Keratinocyte (primary cell): ENCODE measurements at regions not wholly inside any gene's neighbourhood (a gene's known extent, or its start where the extent isn't known, plus 50 kb on each side); places are given as distances from the start of the nearest gene placed in this dataset.

Experiments
- DNase-seq: peaks from one replicate; pipeline ENCODE4 v3.0.0-alpha.2; 2011; ENCODE audit warnings: low read depth, missing footprints, low spot score
- FAIRE-seq: peaks from 2 replicates; lab custom pipeline; 2011; peaks lifted over from hg19 to GRCh38; lab: Jason Lieb, UNC
- H2AFZ ChIP-seq: 2 replicates; pipeline ENCODE4 v1.6.0; 2012; ENCODE audit warnings: low read length, control low read depth, inconsistent platforms; ENCODE audit not compliant: control insufficient read depth
- H3K27ac ChIP-seq: 2 replicates; pipeline ENCODE4 v1.5.1; 2011; ENCODE audit warnings: low read length; ENCODE audit not compliant: control insufficient read depth, insufficient read depth
- H3K27me3 ChIP-seq: 3 replicates; pipeline ENCODE4 v1.6.0; 2011; ENCODE audit warnings: low read length; ENCODE audit not compliant: control insufficient read depth, insufficient read depth; ENCODE audit errors: extremely low read depth
- H3K36me3 ChIP-seq, 2 experiments: 2 replicates in 1 of 2; 3 replicates in 1 of 2; pipeline ENCODE4 v1.5.1; 2011; ENCODE audit warnings: low read length in 2 of 2, mild to moderate bottlenecking in 1 of 2; ENCODE audit not compliant: control insufficient read depth in 2 of 2, insufficient read depth in 2 of 2; ENCODE audit errors: extremely low read depth in 1 of 2
- H3K4me1 ChIP-seq: 3 replicates; pipeline ENCODE4 v1.5.1; 2011; ENCODE audit warnings: low read length; ENCODE audit not compliant: control insufficient read depth, insufficient read depth; ENCODE audit errors: extremely low read depth
- H3K4me2 ChIP-seq: 3 replicates; pipeline ENCODE4 v1.6.0; 2011; ENCODE audit warnings: low read depth, low read length; ENCODE audit not compliant: control insufficient read depth, insufficient read depth; ENCODE audit errors: extremely low read depth
- H3K4me3 ChIP-seq, 3 experiments: fragments of 200-600 bp in 1 of 3; sonication (generic) in 1 of 3; 2 replicates in 2 of 3; 3 replicates in 1 of 3; pipeline ENCODE4 v1.5.1; 2011 to 2016; ENCODE audit warnings: low read length in 3 of 3, mild to moderate bottlenecking in 3 of 3, control low read depth in 2 of 3, inconsistent platforms in 1 of 3, low read depth in 1 of 3, mixed read lengths in 1 of 3, mixed run types in 1 of 3, moderate library complexity in 1 of 3; ENCODE audit not compliant: control insufficient read depth in 2 of 3, insufficient read depth in 2 of 3; ENCODE audit errors: extremely low read depth in 1 of 3
- H3K79me2 ChIP-seq: 2 replicates; pipeline ENCODE4 v1.6.0; 2012; ENCODE audit warnings: low read length; ENCODE audit not compliant: control insufficient read depth, insufficient read depth
- H3K9ac ChIP-seq: 3 replicates; pipeline ENCODE4 v1.6.0; 2011; ENCODE audit warnings: low read length; ENCODE audit not compliant: control insufficient read depth, insufficient read depth; ENCODE audit errors: extremely low read depth
- H3K9me1 ChIP-seq: 3 replicates; pipeline ENCODE4 v1.6.0; 2011; ENCODE audit warnings: low read length; ENCODE audit not compliant: control insufficient read depth, insufficient read depth; ENCODE audit errors: extremely low read depth
- H3K9me3 ChIP-seq: 2 replicates; pipeline ENCODE4 v1.5.1; 2012; ENCODE audit warnings: low read depth, low read length; ENCODE audit not compliant: control insufficient read depth
- H4K20me1 ChIP-seq: 3 replicates; pipeline ENCODE4 v1.6.0; 2011; ENCODE audit warnings: low read length; ENCODE audit not compliant: control insufficient read depth, insufficient read depth; ENCODE audit errors: extremely low read depth
- CTCF ChIP-seq, 3 experiments: IDR thresholded peaks in 1 of 3; conservative IDR thresholded peaks in 1 of 3; optimal IDR thresholded peaks in 1 of 3; 2 replicates in 2 of 3; 3 replicates in 1 of 3; pipeline versions ENCODE3 to v1.5.1; 2011; ENCODE audit warnings: low read length in 3 of 3, mild to moderate bottlenecking in 3 of 3, moderate library complexity in 2 of 3, control low read depth in 1 of 3, inconsistent platforms in 1 of 3; ENCODE audit not compliant: insufficient read depth in 2 of 3; ENCODE audit errors: extremely low read depth in 1 of 3
- EZH2 ChIP-seq: IDR thresholded peaks from one replicate; pipeline ENCODE4 v1.6.1; 2012; ENCODE audit warnings: inconsistent platforms, mild to moderate bottlenecking, low read length, moderate library complexity
- dilution Hi-C: fragments of 300-500 bp; cut with MboI; formaldehyde crosslinking; loops from one replicate; pipeline ENCODE4 v1.7.0; 2020; ENCODE audit warnings: low sequenced_read_pairs; ENCODE audit not compliant: extremely low pct_ligation_motif_present

- Histone ChIP-seq H3K27me3 (no peaks in the 10 kb centered on the region), H3K27ac (no peak overlapping the region), H3K4me1 (no peaks in the 10 kb centered on the region), H3K9ac (no peak overlapping the region), H3K36me3 (no peaks in the 10 kb centered on the region), H3K9me3 (no peaks in the 10 kb centered on the region), H4K20me1 (no peaks in the 10 kb centered on the region), H3K4me3 (no peak overlapping the region), H3K9me1 (no peaks in the 10 kb centered on the region), H3K4me2 (no peak overlapping the region), H3K79me2 (no peaks in the 10 kb centered on the region), H2AFZ (no peak overlapping the region)
- no peak for FAIRE-seq
- DNase-seq: no peak
- TF ChIP-seq EZH2 (no peak), CTCF (optimal IDR thresholded peaks at IDR 0.05 in 1 of 3, IDR thresholded peaks at IDR 0.05 in 1 of 3, conservative IDR thresholded peaks at IDR 0.05 in 1 of 3; ENCODE audit: extremely low read depth in 1 of 3, insufficient read depth in 2 of 3, low read length in 3 of 3) (no peak)
- dilution Hi-C loops: no loop called here
Measured at GRCh38 chr11:91926965-91927364, 297.7 kb upstream of the FAT3 start.

- Histone ChIP-seq H3K4me1 (no peaks in the 10 kb centered on the region), H3K27me3 (no peaks in the 10 kb centered on the region), H3K4me2 (no peak overlapping the region), H4K20me1 (no peaks in the 10 kb centered on the region), H3K9me1 (no peaks in the 10 kb centered on the region), H3K9ac (no peak overlapping the region), H3K9me3 (no peaks in the 10 kb centered on the region), H3K79me2 (no peaks in the 10 kb centered on the region), H3K4me3 (no peak overlapping the region), H2AFZ (no peak overlapping the region), H3K27ac (no peak overlapping the region), H3K36me3 (no peaks in the 10 kb centered on the region)
- DNase-seq (no peak), FAIRE-seq (no peak)
- TF ChIP-seq EZH2: no peak
- TF ChIP-seq CTCF (optimal IDR thresholded peaks at IDR 0.05 in 1 of 3, IDR thresholded peaks at IDR 0.05 in 1 of 3, conservative IDR thresholded peaks at IDR 0.05 in 1 of 3; ENCODE audit: extremely low read depth in 1 of 3, insufficient read depth in 2 of 3, low read length in 3 of 3): no peak
- dilution Hi-C loops: no loop called here
Measured at GRCh38 chr11:91922846-91923245, 301.8 kb upstream of the FAT3 start.
